ENCODE measurements at regions not wholly inside any gene's neighbourhood (a gene's known extent, or its start where the extent isn't known, plus 50 kb on each side); places are given as distances from the start of the nearest gene placed in this dataset.

DNA sequence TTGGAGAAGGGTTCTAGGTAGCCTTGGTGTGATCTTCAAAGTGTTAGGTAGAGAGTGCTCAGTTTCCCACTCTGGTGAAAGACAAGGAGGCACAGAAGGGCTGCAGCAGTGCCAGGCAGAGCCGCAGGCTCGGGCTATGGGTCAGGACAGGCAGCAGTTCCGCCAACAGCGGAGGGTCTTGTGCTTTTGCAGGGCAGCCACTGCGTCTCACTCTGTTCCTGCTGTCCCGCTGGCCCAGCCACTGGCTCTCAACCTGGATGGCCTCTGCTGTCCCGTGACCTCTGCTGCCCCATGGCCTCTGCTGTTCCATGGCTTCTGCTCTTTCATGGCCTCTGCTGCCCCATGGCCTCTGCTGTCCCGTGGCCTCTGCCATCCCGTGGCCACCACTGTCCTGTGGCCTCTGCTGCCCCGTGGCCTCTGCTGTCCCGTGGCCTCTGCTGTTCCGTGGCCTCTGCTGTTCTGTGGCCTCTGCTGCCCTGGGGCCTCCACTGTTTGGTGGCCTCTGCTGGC, 175.7 kb downstream of the URI1 start:
- Mint-ChIP-seq H3K27ac (ENCODE audit: unreplicated experiment) (no peak overlapping the region), H3K4me3 (ENCODE audit: unreplicated experiment) (no peak overlapping the region), H3K9me3 (ENCODE audit: unreplicated experiment) (no peaks in the 10 kb centered on the region), H3K36me3 (ENCODE audit: low read depth, unreplicated experiment) (no peaks in the 10 kb centered on the region), H3K4me1 (ENCODE audit: low read depth, unreplicated experiment) (no peaks in the 10 kb centered on the region), H3K27me3 (ENCODE audit: low read depth, unreplicated experiment) (peaks cover 19% of the 10 kb centered on the region)
- Histone ChIP-seq H3K9me3 (ENCODE audit: insufficient read depth, low read depth, low read length) (no peaks in the 10 kb centered on the region), H3K27ac (ENCODE audit: low read depth, low read length) (no peak overlapping the region), H4K20me1 (ENCODE audit: insufficient read depth, low read length) (no peaks in the 10 kb centered on the region), H2AFZ (ENCODE audit: low read depth, low read length) (no peak overlapping the region), H3K27me3 (ENCODE audit: insufficient read depth, low read length) (no peaks in the 10 kb centered on the region), H3K79me2 (ENCODE audit: insufficient read depth, low read length) (no peaks in the 10 kb centered on the region), H3K4me3 (ENCODE audit: insufficient read depth, low read depth, low read length) (no peak overlapping the region), H3K4me2 (ENCODE audit: low read length) (no peak overlapping the region), H3K36me3 (ENCODE audit: insufficient read depth, low read length) (no peaks in the 10 kb centered on the region), H3K9ac (ENCODE audit: low read length) (no peak overlapping the region), H3K4me1 (ENCODE audit: insufficient read depth, low read length) (no peaks in the 10 kb centered on the region)
- FAIRE-seq (no peak), DNase-seq (ENCODE audit: low read depth) (no peak)
- TF ChIP-seq EZH2 (IDR thresholded peaks at IDR 0.05; ENCODE audit: insufficient read depth, low read length), result no peak
- TF ChIP-seq, protein P1, sequence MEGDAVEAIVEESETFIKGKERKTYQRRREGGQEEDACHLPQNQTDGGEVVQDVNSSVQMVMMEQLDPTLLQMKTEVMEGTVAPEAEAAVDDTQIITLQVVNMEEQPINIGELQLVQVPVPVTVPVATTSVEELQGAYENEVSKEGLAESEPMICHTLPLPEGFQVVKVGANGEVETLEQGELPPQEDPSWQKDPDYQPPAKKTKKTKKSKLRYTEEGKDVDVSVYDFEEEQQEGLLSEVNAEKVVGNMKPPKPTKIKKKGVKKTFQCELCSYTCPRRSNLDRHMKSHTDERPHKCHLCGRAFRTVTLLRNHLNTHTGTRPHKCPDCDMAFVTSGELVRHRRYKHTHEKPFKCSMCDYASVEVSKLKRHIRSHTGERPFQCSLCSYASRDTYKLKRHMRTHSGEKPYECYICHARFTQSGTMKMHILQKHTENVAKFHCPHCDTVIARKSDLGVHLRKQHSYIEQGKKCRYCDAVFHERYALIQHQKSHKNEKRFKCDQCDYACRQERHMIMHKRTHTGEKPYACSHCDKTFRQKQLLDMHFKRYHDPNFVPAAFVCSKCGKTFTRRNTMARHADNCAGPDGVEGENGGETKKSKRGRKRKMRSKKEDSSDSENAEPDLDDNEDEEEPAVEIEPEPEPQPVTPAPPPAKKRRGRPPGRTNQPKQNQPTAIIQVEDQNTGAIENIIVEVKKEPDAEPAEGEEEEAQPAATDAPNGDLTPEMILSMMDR (IDR thresholded peaks at IDR 0.05; ENCODE audit: insufficient read depth, low read depth, low read length), result no peak

DNA sequence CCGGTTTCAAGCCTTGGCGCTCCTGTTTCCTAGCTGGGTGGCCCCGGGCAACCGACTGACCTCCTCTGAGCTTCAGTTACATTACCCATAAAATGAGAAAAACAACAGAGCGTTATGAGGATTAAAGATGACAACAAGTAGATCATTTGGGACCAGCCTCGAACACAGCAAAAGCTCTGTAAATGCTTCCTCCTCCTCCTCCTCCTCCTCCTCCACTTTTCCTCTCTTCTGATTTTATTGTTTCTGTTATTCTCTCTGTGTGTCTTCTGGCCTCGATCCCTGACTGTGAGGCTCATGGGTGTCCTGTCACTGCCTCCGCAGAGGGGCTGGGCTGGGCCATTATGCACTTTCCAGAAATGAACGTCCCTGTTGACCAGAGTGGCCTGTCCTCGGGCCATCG, 176.2 kb downstream of the URI1 start:
- H4K20me1 ChIP-seq (ENCODE audit: insufficient read depth, low read length), result no peaks in the 10 kb centered on the region
- Mint-ChIP-seq H3K36me3 (ENCODE audit: low read depth, unreplicated experiment) (no peaks in the 10 kb centered on the region), H3K4me1 (ENCODE audit: low read depth, unreplicated experiment) (no peaks in the 10 kb centered on the region), H3K9me3 (ENCODE audit: unreplicated experiment) (no peaks in the 10 kb centered on the region), H3K27ac (ENCODE audit: unreplicated experiment) (no peak overlapping the region), H3K4me3 (ENCODE audit: unreplicated experiment) (no peak overlapping the region), H3K27me3 (ENCODE audit: low read depth, unreplicated experiment) (peaks cover 19% of the 10 kb centered on the region)
- H3K27me3 ChIP-seq (ENCODE audit: insufficient read depth, low read length), result no peaks in the 10 kb centered on the region
- H3K9me3 ChIP-seq (ENCODE audit: insufficient read depth, low read depth, low read length), result no peaks in the 10 kb centered on the region
- TF ChIP-seq, protein P1 (IDR thresholded peaks at IDR 0.05; ENCODE audit: insufficient read depth, low read depth, low read length), result no peak
- TF ChIP-seq EZH2 (IDR thresholded peaks at IDR 0.05; ENCODE audit: insufficient read depth, low read length), result no peak
- no peak overlapping the region for H3K27ac ChIP-seq (ENCODE audit: low read depth, low read length)
- no peak overlapping the region for H3K4me2 ChIP-seq (ENCODE audit: low read length)
- FAIRE-seq (no peak), DNase-seq (ENCODE audit: low read depth) (no peak)
- no peaks in the 10 kb centered on the region for H3K4me1 ChIP-seq (ENCODE audit: insufficient read depth, low read length)
- H3K79me2 ChIP-seq (ENCODE audit: insufficient read depth, low read length), result no peaks in the 10 kb centered on the region
- no peak overlapping the region for H3K4me3 ChIP-seq (ENCODE audit: insufficient read depth, low read depth, low read length)
- H3K36me3 ChIP-seq (ENCODE audit: insufficient read depth, low read length), result no peaks in the 10 kb centered on the region
- H2AFZ ChIP-seq (ENCODE audit: low read depth, low read length), result no peak overlapping the region
- H3K9ac ChIP-seq (ENCODE audit: low read length), result no peak overlapping the region

DNA sequence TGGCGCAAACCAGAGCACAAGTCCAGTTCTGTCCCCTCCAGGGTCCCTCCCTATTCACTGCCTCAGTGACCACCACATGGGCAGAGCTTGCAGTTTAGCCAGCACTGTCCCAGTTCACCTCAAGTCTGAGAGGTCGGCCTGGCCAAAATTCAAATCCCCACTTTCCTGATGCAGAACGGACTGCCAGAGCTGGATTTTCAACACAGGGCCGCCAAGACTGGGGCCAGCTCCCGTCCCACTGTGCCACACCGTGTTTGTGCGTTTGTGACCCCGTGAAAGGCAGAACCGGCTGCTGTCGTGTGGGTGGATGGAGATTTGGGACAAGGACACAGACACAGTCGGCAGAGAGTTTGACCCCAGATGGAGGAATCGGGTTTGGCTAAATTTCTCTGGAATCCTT, 176.7 kb downstream of the URI1 start:
- H3K27ac Mint-ChIP-seq (ENCODE audit: unreplicated experiment), result no peak overlapping the region
- no peak for FAIRE-seq
- TF ChIP-seq, protein P1 (IDR thresholded peaks at IDR 0.05; ENCODE audit: insufficient read depth, low read depth, low read length), result no peak
- no peak for TF ChIP-seq EZH2 (IDR thresholded peaks at IDR 0.05; ENCODE audit: insufficient read depth, low read length)

More for the DNA sequence above, 176.7 kb downstream of the URI1 start:
- H3K4me3 ChIP-seq (ENCODE audit: insufficient read depth, low read depth, low read length), result no peak overlapping the region
- Mint-ChIP-seq H3K4me3 (ENCODE audit: unreplicated experiment) (no peak overlapping the region), H3K27me3 (ENCODE audit: low read depth, unreplicated experiment) (peaks cover 19% of the 10 kb centered on the region), H3K4me1 (ENCODE audit: low read depth, unreplicated experiment) (no peaks in the 10 kb centered on the region), H3K36me3 (ENCODE audit: low read depth, unreplicated experiment) (no peaks in the 10 kb centered on the region), H3K9me3 (ENCODE audit: unreplicated experiment) (no peaks in the 10 kb centered on the region)
- no peak overlapping the region for H3K27ac ChIP-seq (ENCODE audit: low read depth, low read length)
- no peaks in the 10 kb centered on the region for H3K27me3 ChIP-seq (ENCODE audit: insufficient read depth, low read length)
- no peaks in the 10 kb centered on the region for H3K36me3 ChIP-seq (ENCODE audit: insufficient read depth, low read length)
- H3K9me3 ChIP-seq (ENCODE audit: insufficient read depth, low read depth, low read length), result no peaks in the 10 kb centered on the region
- no peaks in the 10 kb centered on the region for H3K4me1 ChIP-seq (ENCODE audit: insufficient read depth, low read length)
- no peak for DNase-seq (ENCODE audit: low read depth)
- H3K9ac ChIP-seq (ENCODE audit: low read length), result no peak overlapping the region
- no peak overlapping the region for H3K4me2 ChIP-seq (ENCODE audit: low read length)
- H2AFZ ChIP-seq (ENCODE audit: low read depth, low read length), result no peak overlapping the region
- H4K20me1 ChIP-seq (ENCODE audit: insufficient read depth, low read length), result no peaks in the 10 kb centered on the region
- H3K79me2 ChIP-seq (ENCODE audit: insufficient read depth, low read length), result no peaks in the 10 kb centered on the region
